Bronchial epithelial cell (primary cell): ENCODE measurements at regions not wholly inside any gene's neighbourhood (a gene's known extent, or its start where the extent isn't known, plus 50 kb on each side); places are given as distances from the start of the nearest gene placed in this dataset.
"Not testable (repeated sequence)": the region's sequence is repeated elsewhere in the genome, so short reads cannot be mapped to it uniquely, and the experiment has no call there.

Experiments used
- DNase-seq: peaks from one replicate; pipeline ENCODE4 v3.0.0-alpha.2; 2010; ENCODE audit warnings: low read depth
- FAIRE-seq: peaks from 2 replicates; lab custom pipeline; 2011; peaks lifted over from hg19 to GRCh38; lab: Jason Lieb, UNC
- H3K27me3 ChIP-seq: 2 replicates; pipeline ENCODE4 v1.5.1; 2011; ENCODE audit warnings: low read length; ENCODE audit not compliant: control insufficient read depth, insufficient read depth
- H3K36me3 ChIP-seq: 2 replicates; pipeline ENCODE4 v1.5.1; 2011; ENCODE audit warnings: low read length; ENCODE audit not compliant: control insufficient read depth, insufficient read depth
- H3K4me3 ChIP-seq: 2 replicates; pipeline ENCODE4 v1.5.1; 2011; ENCODE audit warnings: mild to moderate bottlenecking, low read depth, low read length, control low read depth
- CTCF ChIP-seq: IDR thresholded peaks from 2 replicates; pipeline ENCODE4 v1.5.1; 2011; ENCODE audit warnings: mild to moderate bottlenecking, moderate library complexity, low read length, control low read depth, inconsistent platforms; ENCODE audit not compliant: insufficient read depth, severe bottlenecking

- TF ChIP-seq CTCF, result no peak
- Histone ChIP-seq H3K4me3 (no peak overlapping the region), H3K36me3 (no peaks in the 10 kb centered on the region), H3K27me3 (no peaks in the 10 kb centered on the region)
- FAIRE-seq (no peak), DNase-seq (no peak)
Measured at GRCh38 chr18:77341527-77342325, 92.1 kb downstream of the GALR1 start.

GRCh38 chr18:77342736-77343135, 93.1 kb downstream of the GALR1 start:
- no peak for FAIRE-seq
- H3K27me3 ChIP-seq, result no peaks in the 10 kb centered on the region

DNA sequence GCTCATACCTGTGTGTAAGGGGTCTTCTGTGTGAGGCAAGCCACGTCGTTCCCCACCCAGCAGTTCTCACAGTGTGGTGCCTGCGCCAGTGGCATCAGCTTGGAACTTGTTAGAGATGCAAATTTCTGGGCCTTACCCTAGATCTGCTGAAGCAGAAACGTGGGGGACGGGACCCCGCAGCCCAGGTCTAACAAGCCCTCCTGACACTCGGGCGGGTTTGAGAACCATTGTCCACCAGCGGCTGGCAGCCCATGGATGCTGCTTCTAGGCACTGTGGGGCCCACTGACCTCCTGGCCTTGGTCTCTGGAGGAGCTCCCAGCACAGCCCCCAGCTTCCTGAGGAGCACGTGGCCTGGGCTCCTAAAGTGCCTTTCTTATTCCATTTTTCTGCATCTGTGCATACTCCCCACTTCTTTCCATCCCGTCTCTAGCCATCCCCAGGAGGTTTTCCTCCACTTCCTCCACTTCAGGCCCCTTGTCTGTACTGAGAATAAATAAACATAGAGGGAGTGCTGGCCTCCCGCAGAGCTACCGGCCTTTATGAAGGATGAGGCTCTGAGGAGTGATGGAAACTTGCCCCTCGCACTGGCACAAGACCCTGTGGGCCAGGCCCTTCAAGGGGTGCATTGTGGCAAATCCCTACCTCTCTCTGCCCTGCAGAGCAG, 94.3 kb downstream of the GALR1 start:
- FAIRE-seq (no peak), DNase-seq (no peak)
- no peaks in the 10 kb centered on the region for H3K36me3 ChIP-seq
- no peak for TF ChIP-seq CTCF
- no peak overlapping the region for H3K4me3 ChIP-seq
- no peaks in the 10 kb centered on the region for H3K27me3 ChIP-seq

More at GRCh38 chr18:77342736-77343135, 93.1 kb downstream of the GALR1 start:
- Histone ChIP-seq H3K4me3 (no peak overlapping the region), H3K36me3 (no peaks in the 10 kb centered on the region)
- no peak for DNase-seq
- no peak for TF ChIP-seq CTCF

DNA sequence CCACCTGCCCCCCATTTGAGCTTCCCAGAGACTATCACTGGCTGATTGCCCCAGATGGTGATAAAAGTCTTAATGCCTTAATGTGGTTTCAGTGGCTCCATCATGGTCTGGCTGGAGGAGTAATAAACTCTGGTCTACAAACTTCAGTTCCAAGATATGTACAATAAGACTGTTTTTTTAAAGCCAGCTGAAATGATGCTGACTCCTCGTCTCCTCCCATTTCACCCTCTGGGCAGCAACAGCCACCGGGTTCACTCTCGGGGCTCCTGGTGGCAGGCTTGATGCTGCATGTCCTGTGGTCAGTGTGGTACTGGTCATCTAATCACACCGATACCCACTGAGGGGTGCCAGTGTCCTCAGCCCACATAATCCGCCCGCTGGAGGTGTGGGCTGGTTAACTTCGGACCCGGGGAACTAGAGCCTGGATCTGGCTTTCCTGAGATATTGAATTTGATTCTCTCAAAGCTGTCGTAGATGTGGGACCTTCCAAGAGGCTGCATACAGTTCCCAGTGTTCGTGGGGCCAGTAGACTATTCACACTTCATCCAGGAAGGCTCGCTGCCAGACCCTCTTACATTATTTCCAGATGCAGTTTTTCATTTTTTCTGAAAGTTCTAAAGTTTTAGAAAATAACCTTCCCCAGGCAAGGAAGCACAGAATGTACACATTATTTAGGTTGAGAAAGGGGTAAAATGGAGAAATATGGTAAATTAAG, 95.3 kb downstream of the GALR1 start:
- no peak for TF ChIP-seq CTCF
- DNase-seq (no peak), FAIRE-seq (no peak)
- H3K36me3 ChIP-seq, result no peaks in the 10 kb centered on the region
- no peaks in the 10 kb centered on the region for H3K27me3 ChIP-seq
- H3K4me3 ChIP-seq, result no peak overlapping the region

GRCh38 chr18:77346208-77346810, 96.7 kb downstream of the GALR1 start:
- no peaks in the 10 kb centered on the region for H3K36me3 ChIP-seq
- DNase-seq, result peak; percentile 24
- no peak overlapping the region for H3K4me3 ChIP-seq
- TF ChIP-seq CTCF, result no peak
- FAIRE-seq, result no peak
- H3K27me3 ChIP-seq, result no peaks in the 10 kb centered on the region

- DNase-seq, H3K36me3 ChIP-seq, H3K27me3 ChIP-seq, FAIRE-seq, H3K4me3 ChIP-seq: not testable (repeated sequence)
Measured at GRCh38 chr18:77353349-77353748, 103.7 kb downstream of the GALR1 start.
